ENCODE measurements at regions not wholly inside any gene's neighbourhood (a gene's known extent, or its start where the extent isn't known, plus 50 kb on each side); places are given as distances from the start of the nearest gene placed in this dataset.

DNA sequence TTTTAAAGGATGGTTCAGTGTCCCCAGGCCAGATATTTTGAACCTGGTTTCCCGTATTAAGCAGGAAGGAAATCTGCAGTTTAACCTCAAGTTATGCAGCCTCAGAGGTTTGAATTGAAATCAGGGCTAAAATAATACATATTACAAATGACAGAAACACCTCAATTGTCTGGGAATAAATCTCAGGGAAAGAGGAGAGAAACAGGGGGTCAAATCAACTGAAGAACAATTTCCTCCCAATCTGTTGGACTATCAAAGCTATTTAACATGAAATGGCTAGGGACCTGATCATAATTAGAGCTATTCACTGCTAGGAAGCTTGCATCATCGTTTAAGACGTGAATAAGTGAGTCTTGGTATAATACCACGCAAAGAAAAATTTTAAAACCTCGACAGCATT is 150.0 kb upstream of the ARHGAP28 start:
- H3K4me1 ChIP-seq = no peaks in the 10 kb centered on the region
- intact Hi-C loops (cut with DNase I) = no loop called here
- H3K27ac ChIP-seq = no peak overlapping the region
- WGBS, 4 donors = 61 to 68% (median 67%) methylated on average over 5 of the region's 5 CpGs
- TF ChIP-seq, protein P1, sequence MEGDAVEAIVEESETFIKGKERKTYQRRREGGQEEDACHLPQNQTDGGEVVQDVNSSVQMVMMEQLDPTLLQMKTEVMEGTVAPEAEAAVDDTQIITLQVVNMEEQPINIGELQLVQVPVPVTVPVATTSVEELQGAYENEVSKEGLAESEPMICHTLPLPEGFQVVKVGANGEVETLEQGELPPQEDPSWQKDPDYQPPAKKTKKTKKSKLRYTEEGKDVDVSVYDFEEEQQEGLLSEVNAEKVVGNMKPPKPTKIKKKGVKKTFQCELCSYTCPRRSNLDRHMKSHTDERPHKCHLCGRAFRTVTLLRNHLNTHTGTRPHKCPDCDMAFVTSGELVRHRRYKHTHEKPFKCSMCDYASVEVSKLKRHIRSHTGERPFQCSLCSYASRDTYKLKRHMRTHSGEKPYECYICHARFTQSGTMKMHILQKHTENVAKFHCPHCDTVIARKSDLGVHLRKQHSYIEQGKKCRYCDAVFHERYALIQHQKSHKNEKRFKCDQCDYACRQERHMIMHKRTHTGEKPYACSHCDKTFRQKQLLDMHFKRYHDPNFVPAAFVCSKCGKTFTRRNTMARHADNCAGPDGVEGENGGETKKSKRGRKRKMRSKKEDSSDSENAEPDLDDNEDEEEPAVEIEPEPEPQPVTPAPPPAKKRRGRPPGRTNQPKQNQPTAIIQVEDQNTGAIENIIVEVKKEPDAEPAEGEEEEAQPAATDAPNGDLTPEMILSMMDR (IDR thresholded peaks at IDR 0.05) = no peak
- no peak for TF ChIP-seq POLR2A (IDR thresholded peaks at IDR 0.05)
- no peak for DNase-seq
- H3K27me3 ChIP-seq = no peaks in the 10 kb centered on the region
- no peak for ATAC-seq
- no peak overlapping the region for H3K4me3 ChIP-seq
- H3K9me3 ChIP-seq = peaks cover 0 to 14% (median 5%) of the 10 kb centered on the region in 12 donors
- H3K36me3 ChIP-seq = no peaks in the 10 kb centered on the region

DNA sequence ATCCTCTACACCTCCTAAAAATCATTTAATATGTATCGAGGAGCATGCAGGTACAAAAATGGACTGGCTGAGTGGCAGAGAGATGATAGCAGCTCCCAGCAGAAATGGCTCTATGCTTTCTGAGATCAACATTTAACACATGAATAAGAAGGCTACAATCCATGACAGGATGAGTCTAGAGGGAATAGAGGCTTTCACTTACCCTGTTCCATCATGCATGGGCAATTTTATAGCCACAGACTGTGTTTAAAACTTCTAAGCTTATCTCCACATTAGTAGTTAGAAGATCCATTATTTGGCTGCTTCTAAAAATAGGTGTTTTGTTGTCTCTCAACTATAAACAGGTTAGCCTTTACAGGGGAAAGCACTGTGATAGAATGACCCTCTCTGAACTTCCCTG is 149.1 kb upstream of the ARHGAP28 start:
- H3K27me3 ChIP-seq = no peaks in the 10 kb centered on the region
- ATAC-seq (no peak), DNase-seq (no peak)
- H3K36me3 ChIP-seq = no peaks in the 10 kb centered on the region
- no peak overlapping the region for H3K27ac ChIP-seq
- H3K9me3 ChIP-seq = peaks cover 0 to 16% (median 5%) of the 10 kb centered on the region in 12 donors
- intact Hi-C loops (cut with DNase I) = no loop called here
- WGBS, 4 donors = 85 to 91% (median 87%) methylated on average over 1 of the region's 1 CpG
- TF ChIP-seq, protein P1 (IDR thresholded peaks at IDR 0.05) = no peak
- no peak for TF ChIP-seq POLR2A (IDR thresholded peaks at IDR 0.05)
- no peak overlapping the region for H3K4me3 ChIP-seq
- H3K4me1 ChIP-seq = no peaks in the 10 kb centered on the region

DNA sequence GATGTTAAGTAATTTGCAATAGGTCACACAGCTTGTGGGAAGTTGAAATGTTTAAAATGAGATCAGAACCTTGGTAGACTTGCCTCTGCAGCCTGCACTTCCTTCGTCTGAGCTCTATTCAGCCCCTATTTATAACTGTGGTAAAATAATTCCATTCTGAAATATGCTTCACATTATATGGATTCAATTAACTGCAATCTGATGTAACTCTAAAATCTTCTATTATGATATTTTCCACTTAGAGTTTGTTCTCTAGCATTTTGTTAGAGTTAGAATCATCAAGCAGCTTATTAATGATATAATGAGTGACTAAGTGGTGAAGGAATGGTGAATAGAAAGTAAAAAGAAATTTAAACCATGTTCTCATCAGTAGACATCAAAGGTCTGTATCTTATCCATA is 139.6 kb upstream of the ARHGAP28 start:
- H3K4me1 ChIP-seq = no peaks in the 10 kb centered on the region
- intact Hi-C loops (cut with DNase I) = no loop called here
- no peaks in the 10 kb centered on the region for H3K36me3 ChIP-seq
- 63 to 78% (median 68%) methylated on average over 1 of the region's 1 CpG for WGBS, 4 donors
- no peak overlapping the region for H3K27ac ChIP-seq
- H3K27me3 ChIP-seq = no peaks in the 10 kb centered on the region
- H3K4me3 ChIP-seq = no peak overlapping the region
- peaks cover 0 to 3% (median 0%) of the 10 kb centered on the region in 12 donors for H3K9me3 ChIP-seq
- TF ChIP-seq, protein P1 (IDR thresholded peaks at IDR 0.05) = no peak
- no peak for TF ChIP-seq POLR2A (IDR thresholded peaks at IDR 0.05)
- DNase-seq (no peak), ATAC-seq (no peak)

DNA sequence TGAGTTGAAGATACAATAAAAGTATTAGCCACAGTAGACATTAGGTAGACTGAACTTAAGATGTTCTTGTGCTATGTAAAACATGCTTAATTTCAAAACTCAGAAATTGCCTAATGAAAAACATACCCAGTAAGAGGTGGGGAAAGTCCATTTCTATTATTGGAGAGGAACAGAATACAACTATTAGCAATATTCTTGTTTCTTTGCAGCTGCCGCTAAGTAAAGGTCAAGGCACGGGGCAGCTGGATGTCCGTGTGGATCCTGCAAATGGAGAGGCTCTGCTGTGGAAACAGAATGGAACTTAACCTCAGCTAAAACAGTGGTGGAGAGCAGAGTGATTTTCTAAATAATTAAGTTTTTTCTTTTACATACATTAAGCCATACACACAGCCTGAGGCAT is 139.2 kb upstream of the ARHGAP28 start:
- Histone ChIP-seq H3K4me3 (no peak overlapping the region), H3K27ac (no peak overlapping the region), H3K36me3 (no peaks in the 10 kb centered on the region), H3K9me3 (peaks cover 0 to 3% (median 0%) of the 10 kb centered on the region in 12 donors), H3K4me1 (no peaks in the 10 kb centered on the region), H3K27me3 (no peaks in the 10 kb centered on the region)
- TF ChIP-seq, protein P1 (IDR thresholded peaks at IDR 0.05) = no peak
- no peak for TF ChIP-seq POLR2A (IDR thresholded peaks at IDR 0.05)
- ATAC-seq (no peak), DNase-seq (no peak)
- WGBS, 4 donors = 71 to 87% (median 80%) methylated on average over 3 of the region's 3 CpGs
- intact Hi-C loops (cut with DNase I) = no loop called here
